CD14-positive monocyte (primary cell): ENCODE measurements at regions not wholly inside any gene's neighbourhood (a gene's known extent, or its start where the extent isn't known, plus 50 kb on each side); places are given as distances from the start of the nearest gene placed in this dataset.

Experiments
- DNase-seq, 3 donors: peaks; one replicate each; pipeline ENCODE4 v3.0.0-alpha.2; 2011 to 2022
- H2AFZ ChIP-seq: 2 replicates; pipeline ENCODE4 v1.6.0; 2012; ENCODE audit warnings: mild to moderate bottlenecking, low read depth, low read length, inconsistent platforms; ENCODE audit not compliant: insufficient read depth, poor library complexity, severe bottlenecking
- H3K27ac ChIP-seq, 2 donors: 1 replicate in 1 of 2; 2 replicates in 1 of 2; pipeline ENCODE4 v1.5.1; 2012 to 2013; ENCODE audit warnings: low read length in 2 of 2, control low read depth in 1 of 2, inconsistent platforms in 1 of 2, low read depth in 1 of 2, mild to moderate bottlenecking in 1 of 2
- H3K27me3 ChIP-seq, 2 donors: one replicate each; pipeline versions ENCODE4 v1.6.0 to v1.6.1; 2011 to 2013; ENCODE audit warnings: low read length in 2 of 2; ENCODE audit not compliant: control insufficient read depth in 2 of 2, insufficient read depth in 2 of 2
- H3K36me3 ChIP-seq, 2 donors: replicated peaks in 1 of 2; 1 replicate in 1 of 2; 2 replicates in 1 of 2; pipeline versions ENCODE4 v1.5.1 to v1.6.1; 2012 to 2013; ENCODE audit warnings: low read length in 2 of 2, control low read depth in 1 of 2, inconsistent platforms in 1 of 2, mild to moderate bottlenecking in 1 of 2; ENCODE audit not compliant: insufficient read depth in 2 of 2, control insufficient read depth in 1 of 2
- H3K4me1 ChIP-seq, 2 donors: 1 replicate in 1 of 2; 2 replicates in 1 of 2; pipeline versions ENCODE4 v1.5.1 to v1.6.1; 2012 to 2013; ENCODE audit warnings: low read length in 2 of 2, control low read depth in 1 of 2, inconsistent platforms in 1 of 2, mild to moderate bottlenecking in 1 of 2, moderate library complexity in 1 of 2; ENCODE audit not compliant: insufficient read depth in 2 of 2, control insufficient read depth in 1 of 2
- H3K4me2 ChIP-seq: replicated peaks from 2 replicates; pipeline ENCODE3; 2012; ENCODE audit warnings: low read length, moderate library complexity, mild to moderate bottlenecking; ENCODE audit not compliant: poor library complexity, severe bottlenecking; ENCODE audit errors: extremely low read depth
- H3K4me3 ChIP-seq, 3 experiments: fragments of 200-600 bp in 1 of 3; sonication (generic) in 1 of 3; replicated peaks in 1 of 3; 1 replicate in 2 of 3; 2 replicates in 1 of 3; pipeline ENCODE4 v1.5.1; 2011 to 2013; ENCODE audit warnings: low read length in 3 of 3, mild to moderate bottlenecking in 3 of 3, control low read depth in 2 of 3, low read depth in 2 of 3, inconsistent platforms in 1 of 3, moderate library complexity in 1 of 3
- H3K79me2 ChIP-seq: 2 replicates; pipeline ENCODE4 v1.6.0; 2012; ENCODE audit warnings: mild to moderate bottlenecking, control low read depth, inconsistent platforms, low read length, moderate library complexity; ENCODE audit not compliant: insufficient read depth
- H3K9ac ChIP-seq: 2 replicates; pipeline ENCODE4 v1.6.0; 2017; ENCODE audit warnings: low read length, mild to moderate bottlenecking; ENCODE audit not compliant: insufficient read depth, poor library complexity, severe bottlenecking
- H3K9me3 ChIP-seq, 2 donors: replicated peaks in 1 of 2; 1 replicate in 1 of 2; 2 replicates in 1 of 2; pipeline versions ENCODE4 v1.5.1 to v1.6.1; 2012 to 2013; ENCODE audit warnings: low read length in 2 of 2, control low read depth in 1 of 2; ENCODE audit not compliant: control insufficient read depth in 1 of 2, insufficient read depth in 1 of 2
- H4K20me1 ChIP-seq: 2 replicates; pipeline ENCODE4 v1.6.0; 2012; ENCODE audit warnings: mild to moderate bottlenecking, low read length, control low read depth, moderate library complexity; ENCODE audit not compliant: insufficient read depth
- H3K27ac Mint-ChIP-seq, 7 donors: one replicate each; pipeline ENCODE4 v1.8.0; 2020; ENCODE audit warnings: mild to moderate bottlenecking in 7 of 7, mixed read lengths in 7 of 7, moderate library complexity in 6 of 7, inconsistent platforms in 2 of 7
- H3K27me3 Mint-ChIP-seq, 3 donors: one replicate each; pipeline ENCODE4 v1.8.0; 2021 to 2022; ENCODE audit warnings: low read depth in 3 of 3, mild to moderate bottlenecking in 3 of 3, mixed read lengths in 3 of 3, moderate library complexity in 3 of 3, inconsistent platforms in 1 of 3
- H3K36me3 Mint-ChIP-seq, 2 donors: one replicate each; pipeline ENCODE4 v1.8.0; 2020; ENCODE audit warnings: mixed read lengths in 2 of 2, inconsistent platforms in 1 of 2, mild to moderate bottlenecking in 1 of 2
- H3K4me1 Mint-ChIP-seq: one replicate; pipeline ENCODE4 v1.8.0; 2020; ENCODE audit warnings: mild to moderate bottlenecking, mixed read lengths
- H3K4me3 Mint-ChIP-seq, 2 donors: one replicate each; pipeline ENCODE4 v1.8.0; 2020; ENCODE audit warnings: mild to moderate bottlenecking in 2 of 2, mixed read lengths in 2 of 2, moderate library complexity in 1 of 2
- H3K9me3 Mint-ChIP-seq, 7 donors: one replicate each; pipeline ENCODE4 v1.8.0; 2020 to 2022; ENCODE audit warnings: mixed read lengths in 7 of 7, mild to moderate bottlenecking in 6 of 7, moderate library complexity in 6 of 7, inconsistent platforms in 2 of 7
- CTCF ChIP-seq: fragments of 200-600 bp; IDR thresholded peaks from one replicate; pipeline ENCODE4 v1.8.0; 2022; ENCODE audit warnings: antibody characterized with exemption, mild to moderate bottlenecking
- WGBS: methylation state at CpG from one replicate; pipeline ENCODE4 v1.1.5; 2013; ENCODE audit warnings: missing lambda C conversion rate; ENCODE audit not compliant: insufficient coverage; 5-methylcytosine and 5-hydroxymethylcytosine counted together
- intact Hi-C, 2 donors: fragments of 100-400 bp; cut with micrococcal nuclease; formaldehyde crosslinking; loops; one replicate each; pipeline versions ENCODE4 v1.15.0 to v1.15.1; 2023

DNA sequence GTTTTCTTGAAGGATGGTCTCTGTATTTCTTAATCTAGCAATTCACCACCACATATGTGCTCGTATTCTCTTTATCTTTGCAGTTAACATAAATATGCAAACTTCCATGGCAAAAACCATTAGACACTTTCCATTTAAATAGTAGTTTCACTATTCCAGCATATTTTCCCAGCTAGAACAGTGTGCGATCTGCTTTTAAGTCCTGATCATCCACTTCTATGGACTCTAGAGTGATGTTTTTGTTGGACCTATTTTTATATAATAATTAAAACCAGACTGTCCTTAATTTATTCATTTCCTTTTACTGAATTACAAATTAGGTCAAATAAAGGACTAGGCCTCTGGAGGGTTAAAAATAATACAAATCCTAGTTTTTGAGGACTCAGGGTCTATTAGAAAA, 418.4 kb upstream of the TRIB2 start:
- H3K27ac ChIP-seq = no peak overlapping the region
- no peak overlapping the region for H3K27ac Mint-ChIP-seq
- H4K20me1 ChIP-seq = no peaks in the 10 kb centered on the region
- no peaks in the 10 kb centered on the region for H3K9me3 ChIP-seq
- H3K36me3 ChIP-seq = no peaks in the 10 kb centered on the region
- intact Hi-C loops = no loop called here
- H3K4me1 ChIP-seq = no peaks in the 10 kb centered on the region
- H3K4me3 Mint-ChIP-seq = no peak overlapping the region
- 100% methylated on average over 1 of the region's 2 CpGs for WGBS
- no peak overlapping the region for H2AFZ ChIP-seq
- H3K4me2 ChIP-seq = no peak overlapping the region
- H3K9me3 Mint-ChIP-seq = peaks cover 0 to 5% (median 1%) of the 10 kb centered on the region in 7 donors
- peaks cover 0 to 3% (median 2%) of the 10 kb centered on the region in 3 donors for H3K27me3 Mint-ChIP-seq
- TF ChIP-seq CTCF = no peak
- no peak overlapping the region for H3K9ac ChIP-seq
- H3K36me3 Mint-ChIP-seq = no peaks in the 10 kb centered on the region
- no peaks in the 10 kb centered on the region for H3K27me3 ChIP-seq
- H3K4me1 Mint-ChIP-seq = no peaks in the 10 kb centered on the region
- no peaks in the 10 kb centered on the region for H3K79me2 ChIP-seq
- H3K4me3 ChIP-seq = no peak overlapping the region
- DNase-seq = no peak

GRCh38 chr2:12299431-12299830, 417.3 kb upstream of the TRIB2 start:
- no peaks in the 10 kb centered on the region for H3K36me3 ChIP-seq
- H3K4me3 ChIP-seq = no peak overlapping the region
- no peak for TF ChIP-seq CTCF
- H3K27ac ChIP-seq = no peak overlapping the region
- Mint-ChIP-seq H3K36me3 (no peaks in the 10 kb centered on the region), H3K4me1 (no peaks in the 10 kb centered on the region), H3K27ac (no peak overlapping the region), H3K9me3 (peaks cover 0 to 3% (median 1%) of the 10 kb centered on the region in 7 donors), H3K27me3 (peaks cover 0 to 4% (median 2%) of the 10 kb centered on the region in 3 donors), H3K4me3 (no peak overlapping the region)
- no peak overlapping the region for H3K9ac ChIP-seq
- no peaks in the 10 kb centered on the region for H3K4me1 ChIP-seq
- H3K4me2 ChIP-seq = no peak overlapping the region
- H3K79me2 ChIP-seq = no peaks in the 10 kb centered on the region
- no peak for DNase-seq
- H3K27me3 ChIP-seq = no peaks in the 10 kb centered on the region
- H3K9me3 ChIP-seq = no peaks in the 10 kb centered on the region
- H4K20me1 ChIP-seq = no peaks in the 10 kb centered on the region
- H2AFZ ChIP-seq = no peak overlapping the region
- intact Hi-C loops = no loop called here
- no CpG with 5 or more reads among the region's 1 CpG for WGBS
